HG03575 (cell line): ENCODE measurements at regions not wholly inside any gene's neighbourhood (a gene's known extent, or its start where the extent isn't known, plus 50 kb on each side); places are given as distances from the start of the nearest gene placed in this dataset.
A peak's percentile ranks its signal among the peaks of the same experiment; 100 is the strongest.

Source experiments
- ATAC-seq: cut with Tn5 transposase; IDR thresholded peaks from one replicate; pipeline ENCODE4 v1.9.1; 2021; ENCODE audit not compliant: unreplicated experiment, insufficient number of reproducible peaks, low FRiP score; ENCODE audit errors: extremely low read depth

GRCh38 chr4:67134616-67135015 is 410.7 kb downstream of the CENPC start:
- ATAC-seq: no peak

- ATAC-seq: no peak
These were observed 412.1 kb downstream of the CENPC start for GRCh38 chr4:67133162-67133561.

DNA sequence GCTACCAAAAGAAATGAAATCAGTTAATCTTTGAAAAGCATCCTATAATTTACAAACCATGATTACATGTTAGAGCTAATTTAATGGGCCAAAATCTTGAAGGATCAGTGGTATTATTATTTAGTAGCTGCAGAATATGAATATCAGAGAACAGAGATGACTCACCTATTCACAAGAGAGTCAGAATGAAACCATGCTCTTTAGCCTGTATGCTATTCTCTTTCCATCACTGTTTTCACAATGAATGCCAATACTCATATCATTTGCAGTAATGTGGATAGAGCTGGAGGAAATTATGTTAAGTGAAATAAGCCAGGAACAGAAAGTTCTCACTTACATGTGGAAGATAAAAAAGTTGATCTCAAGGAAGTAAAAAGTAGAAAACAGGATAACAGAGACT is 414.1 kb downstream of the CENPC start:
- ATAC-seq: peak; percentile 97

GRCh38 chr4:67130411-67130810 is 414.9 kb downstream of the CENPC start:
- ATAC-seq: no peak

DNA sequence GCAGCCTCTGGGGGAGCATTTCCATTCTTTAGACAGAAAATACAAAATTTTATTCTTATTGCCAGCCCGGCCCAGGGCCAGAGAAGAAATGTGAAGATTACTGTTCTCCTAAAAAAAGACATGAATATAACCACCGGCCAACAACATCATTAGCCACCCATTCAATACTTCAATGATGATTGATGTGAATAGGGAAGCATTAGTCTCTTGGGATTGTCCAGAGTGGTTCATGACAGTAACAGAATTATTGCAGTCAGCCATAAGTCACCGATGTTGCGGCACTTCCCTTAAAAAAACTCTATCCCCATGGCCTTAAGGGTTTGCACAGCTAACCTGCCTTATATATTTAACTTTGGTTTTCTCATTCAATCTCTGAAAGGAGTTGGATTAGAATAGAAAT is 418.7 kb downstream of the CENPC start:
- ATAC-seq: no peak

GRCh38 chr4:67125636-67126514 is 419.4 kb downstream of the CENPC start:
- ATAC-seq: no peak

- no peak for ATAC-seq
These were observed 420.6 kb downstream of the CENPC start for GRCh38 chr4:67124716-67125115.

DNA sequence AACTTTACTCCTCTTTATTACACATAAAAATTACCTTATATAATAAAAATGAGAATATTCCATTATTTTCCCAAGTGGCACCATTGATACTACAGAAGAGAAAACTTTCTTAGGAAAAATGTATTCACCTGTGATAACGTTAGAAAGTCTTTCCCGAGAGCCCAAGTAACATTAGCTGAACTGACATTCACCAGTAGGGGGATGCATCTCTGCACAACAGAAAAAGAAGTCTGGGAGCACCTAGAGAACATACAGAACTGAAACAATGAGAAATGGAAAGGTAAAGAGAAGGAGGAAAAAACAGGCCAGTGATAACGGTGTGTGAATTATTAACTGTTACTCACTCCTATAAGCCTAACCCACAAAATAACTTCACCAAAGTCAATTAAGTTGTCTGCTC is 423.3 kb downstream of the CENPC start:
- ATAC-seq: no peak

DNA sequence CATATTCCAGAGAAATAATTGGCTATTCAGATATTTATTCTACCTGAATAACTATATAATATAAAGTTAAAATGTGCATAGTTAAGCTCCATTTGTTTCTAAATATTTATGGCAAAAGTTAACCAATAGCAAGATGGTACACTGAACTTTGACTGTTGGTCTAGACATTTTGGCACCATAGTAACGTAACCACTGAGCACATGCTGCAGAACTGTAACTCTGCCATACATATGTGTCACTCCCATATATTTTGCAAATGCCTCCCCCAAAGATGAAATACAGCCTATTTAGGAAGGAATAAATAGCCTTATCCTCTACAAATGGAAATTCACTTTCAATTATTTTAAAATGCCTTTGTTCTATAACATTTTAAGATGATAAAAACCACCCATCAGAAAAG is 424.9 kb downstream of the CENPC start:
- no peak for ATAC-seq

- no peak for ATAC-seq
These were observed 436.0 kb downstream of the CENPC start for GRCh38 chr4:67109276-67109675.

DNA sequence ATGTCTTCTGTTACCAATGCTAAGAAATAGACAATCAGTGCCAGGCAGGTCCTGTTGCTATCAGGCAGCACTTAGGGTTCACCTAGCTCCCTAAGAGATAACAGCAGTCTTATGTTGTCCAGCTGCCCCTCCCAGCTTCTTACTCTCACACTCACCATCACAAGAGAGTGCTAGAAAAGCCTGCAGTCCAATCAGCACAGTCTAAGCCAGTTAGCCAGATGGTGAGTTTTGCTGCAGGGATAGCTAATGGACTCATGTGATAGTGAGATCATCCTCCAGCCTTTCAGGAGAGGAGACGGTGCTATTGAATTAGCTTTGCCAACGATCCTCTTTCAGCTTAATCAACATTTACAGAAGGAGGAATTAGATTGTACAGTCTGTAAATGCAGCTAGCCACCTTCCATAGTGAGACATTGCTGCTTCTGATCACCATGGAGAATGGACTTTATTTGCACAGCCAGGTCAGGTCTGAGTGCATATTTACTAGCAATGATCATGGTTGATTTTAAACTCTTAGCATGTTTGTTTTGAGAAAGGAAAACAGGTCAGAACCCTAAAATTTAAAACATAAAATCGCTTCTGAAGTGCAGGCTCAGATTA is 438.3 kb downstream of the CENPC start:
- no peak for ATAC-seq

DNA sequence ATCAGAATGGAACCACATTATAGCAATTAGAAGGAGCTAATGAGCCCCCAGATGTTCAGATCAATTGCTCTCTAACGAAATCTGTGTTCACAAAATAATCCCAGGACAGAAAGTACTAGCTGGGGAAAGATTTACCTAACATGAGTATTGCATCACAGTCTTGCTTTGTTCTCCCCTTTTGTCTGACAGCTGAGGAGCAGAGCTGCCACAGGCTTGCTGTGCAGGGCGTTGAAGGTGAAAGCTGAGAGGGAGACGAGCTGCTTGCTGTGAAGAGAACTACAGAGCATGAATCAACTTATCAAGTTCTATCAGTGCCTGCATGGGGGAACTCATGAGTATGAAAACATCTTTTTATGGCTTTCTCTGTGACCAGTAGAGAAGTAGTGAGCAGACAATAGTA is 441.2 kb downstream of the CENPC start:
- ATAC-seq: no peak

GRCh38 chr4:67103001-67103747 is 442.1 kb downstream of the CENPC start:
- ATAC-seq: no peak

DNA sequence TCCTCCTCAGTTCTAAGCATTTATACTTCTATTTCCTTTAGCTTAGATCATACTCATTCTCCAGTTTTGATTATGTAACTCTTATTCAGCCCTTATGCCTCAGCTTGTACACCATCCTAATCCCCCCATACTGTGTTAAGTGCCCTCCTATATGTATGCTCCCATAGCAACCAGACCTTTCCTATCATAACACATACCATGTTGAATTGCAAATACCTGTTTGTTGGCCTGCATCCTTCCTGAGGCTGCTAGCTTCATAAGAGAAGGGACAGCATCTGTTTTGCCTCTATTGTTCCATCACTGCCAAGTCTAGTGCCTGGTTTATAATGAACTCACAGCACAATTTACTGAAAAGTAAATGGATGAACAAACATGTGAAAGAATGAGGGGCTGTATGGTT is 443.7 kb downstream of the CENPC start:
- no peak for ATAC-seq

DNA sequence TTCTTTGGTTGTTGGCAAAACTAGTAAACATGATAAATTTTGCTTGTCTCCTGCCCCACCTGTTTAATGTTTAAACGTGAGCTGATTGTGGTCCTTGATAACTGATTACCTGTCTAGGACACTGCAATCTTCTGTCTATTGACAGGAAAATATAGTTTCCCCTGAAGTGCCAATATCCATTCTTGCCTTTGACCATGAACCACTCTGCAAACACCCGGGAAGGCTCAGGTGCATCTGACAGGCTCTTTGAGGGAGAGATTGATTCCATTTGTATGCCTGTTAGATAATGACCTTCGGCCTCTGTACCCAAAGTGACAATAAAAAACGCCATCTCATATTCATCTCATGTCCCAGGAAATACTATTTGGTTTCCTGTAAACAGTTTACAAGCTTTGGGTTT is 453.0 kb downstream of the CENPC start:
- no peak for ATAC-seq

GRCh38 chr4:67091673-67092072 is 453.6 kb downstream of the CENPC start:
- no peak for ATAC-seq

- no peak for ATAC-seq
These were observed 457.4 kb downstream of the CENPC start for GRCh38 chr4:67087897-67088296.

GRCh38 chr4:67084783-67085182 is 460.5 kb downstream of the CENPC start:
- no peak for ATAC-seq

DNA sequence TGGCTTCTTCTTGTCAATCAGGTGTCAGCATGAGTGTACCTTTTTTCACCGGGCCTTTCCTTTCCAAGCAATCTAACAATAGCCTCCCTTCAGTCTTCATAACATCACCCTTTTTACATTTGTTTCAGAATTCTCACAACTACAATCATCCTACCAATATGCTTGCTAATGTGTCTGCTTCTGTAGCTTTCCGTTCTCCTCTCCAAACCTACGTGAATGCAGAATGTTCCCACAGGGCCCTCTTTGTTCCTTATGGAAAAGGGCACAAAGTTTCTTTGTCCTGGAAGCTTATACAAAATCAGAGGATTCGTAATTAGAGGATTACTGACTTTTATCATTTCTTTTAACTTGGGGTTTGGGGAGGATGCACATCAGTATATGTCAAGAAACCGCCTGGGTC is 461.8 kb downstream of the CENPC start:
- ATAC-seq: no peak

DNA sequence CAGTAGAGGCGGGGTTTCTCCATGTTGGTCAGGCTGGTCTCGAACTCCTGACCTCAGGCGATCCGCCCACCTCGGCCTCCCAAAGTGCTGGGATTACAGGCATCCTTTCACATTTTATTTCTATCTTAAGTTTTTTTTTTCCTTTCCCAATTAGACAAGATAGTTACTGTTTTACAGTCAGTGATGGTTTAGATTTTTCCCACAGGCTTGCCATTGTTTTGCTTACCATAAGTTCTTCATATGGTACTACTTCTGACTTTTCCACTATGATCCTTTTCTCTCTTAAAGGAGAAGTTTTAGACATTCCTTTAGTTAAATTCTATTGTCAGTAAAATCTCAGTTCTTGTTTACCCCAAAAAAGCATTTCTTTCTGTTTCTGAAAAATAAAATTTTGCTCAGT is 462.6 kb downstream of the CENPC start:
- no peak for ATAC-seq
